Hepatocyte (in vitro differentiated cells): ENCODE measurements at regions not wholly inside any gene's neighbourhood (a gene's known extent, or its start where the extent isn't known, plus 50 kb on each side); places are given as distances from the start of the nearest gene placed in this dataset.

Experiments used
- EZH2 ChIP-seq: fragments of 200-600 bp; sonication (generic); IDR thresholded peaks from 2 replicates; pipeline ENCODE4 v1.6.1; 2016; ENCODE audit warnings: antibody characterized with exemption, mild to moderate bottlenecking, borderline replicate concordance
- EZH2phosphoT487 ChIP-seq: fragments of 200-600 bp; sonication (generic); IDR thresholded peaks from one replicate; pipeline ENCODE4 v1.6.1; 2018; ENCODE audit warnings: antibody characterized with exemption, mild to moderate bottlenecking, low read depth, moderate library complexity; ENCODE audit not compliant: unreplicated experiment, severe bottlenecking
- TF ChIP-seq, protein P1 (sequence below): fragments of 200-600 bp; sonication (generic); IDR thresholded peaks from 2 replicates; pipeline ENCODE4 v1.5.1; 2016; ENCODE audit warnings: antibody characterized with exemption, mild to moderate bottlenecking; ENCODE audit not compliant: poor library complexity

DNA sequence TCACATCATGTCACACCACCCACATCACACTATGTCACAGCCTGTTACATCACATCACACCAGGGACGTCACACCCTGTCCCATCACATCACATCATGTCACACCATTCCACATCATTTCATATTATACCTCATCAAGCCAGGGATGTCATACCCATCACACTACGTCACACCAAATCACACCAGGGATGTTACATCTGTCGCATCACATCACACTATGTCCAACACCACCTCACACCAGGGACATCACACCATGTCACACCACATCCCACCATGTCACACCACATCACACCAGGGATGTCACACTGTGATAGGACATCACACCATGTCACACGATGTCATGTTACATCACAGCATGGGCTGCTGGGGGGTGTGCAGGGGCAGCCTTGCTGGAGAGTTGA, 110.6 kb downstream of the TMEM121 start:
- no peak for TF ChIP-seq EZH2phosphoT487
- TF ChIP-seq, protein P1, sequence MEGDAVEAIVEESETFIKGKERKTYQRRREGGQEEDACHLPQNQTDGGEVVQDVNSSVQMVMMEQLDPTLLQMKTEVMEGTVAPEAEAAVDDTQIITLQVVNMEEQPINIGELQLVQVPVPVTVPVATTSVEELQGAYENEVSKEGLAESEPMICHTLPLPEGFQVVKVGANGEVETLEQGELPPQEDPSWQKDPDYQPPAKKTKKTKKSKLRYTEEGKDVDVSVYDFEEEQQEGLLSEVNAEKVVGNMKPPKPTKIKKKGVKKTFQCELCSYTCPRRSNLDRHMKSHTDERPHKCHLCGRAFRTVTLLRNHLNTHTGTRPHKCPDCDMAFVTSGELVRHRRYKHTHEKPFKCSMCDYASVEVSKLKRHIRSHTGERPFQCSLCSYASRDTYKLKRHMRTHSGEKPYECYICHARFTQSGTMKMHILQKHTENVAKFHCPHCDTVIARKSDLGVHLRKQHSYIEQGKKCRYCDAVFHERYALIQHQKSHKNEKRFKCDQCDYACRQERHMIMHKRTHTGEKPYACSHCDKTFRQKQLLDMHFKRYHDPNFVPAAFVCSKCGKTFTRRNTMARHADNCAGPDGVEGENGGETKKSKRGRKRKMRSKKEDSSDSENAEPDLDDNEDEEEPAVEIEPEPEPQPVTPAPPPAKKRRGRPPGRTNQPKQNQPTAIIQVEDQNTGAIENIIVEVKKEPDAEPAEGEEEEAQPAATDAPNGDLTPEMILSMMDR, result no peak
- TF ChIP-seq EZH2, result no peak
